ENCODE measurements at regions not wholly inside any gene's neighbourhood (a gene's known extent, or its start where the extent isn't known, plus 50 kb on each side); places are given as distances from the start of the nearest gene placed in this dataset.
"Not testable (repeated sequence)": the region's sequence is repeated elsewhere in the genome, so short reads cannot be mapped to it uniquely, and the experiment has no call there.

GRCh38 chr9:88884291-88884690, 107.0 kb upstream of the S1PR3 start:
- DNase-seq: not testable (repeated sequence)

GRCh38 chr9:88886762-88887161, 104.5 kb upstream of the S1PR3 start:
- not testable (repeated sequence) for DNase-seq

GRCh38 chr9:88889386-88889785, 101.9 kb upstream of the S1PR3 start:
- DNase-seq: no peak

- DNase-seq: no peak
Measured at GRCh38 chr9:88890546-88890945, 100.7 kb upstream of the S1PR3 start.

GRCh38 chr9:88891040-88891439, 100.2 kb upstream of the S1PR3 start:
- DNase-seq: no peak

- no peak for DNase-seq
Measured at GRCh38 chr9:88892724-88893123, 98.5 kb upstream of the S1PR3 start.

GRCh38 chr9:88897081-88897480, 94.2 kb upstream of the S1PR3 start:
- DNase-seq: no peak

- no peak for DNase-seq
Measured at GRCh38 chr9:88898039-88898720, 93.1 kb upstream of the S1PR3 start.

- no peak for DNase-seq
Measured at GRCh38 chr9:88905506-88905905, 85.8 kb upstream of the S1PR3 start.

- DNase-seq: no peak
Measured at GRCh38 chr9:88915916-88916315, 75.4 kb upstream of the S1PR3 start.

- DNase-seq: no peak
Measured at GRCh38 chr9:88916894-88917293, 74.4 kb upstream of the S1PR3 start.

GRCh38 chr9:88917375-88917774, 73.9 kb upstream of the S1PR3 start:
- no peak for DNase-seq

- not testable (repeated sequence) for DNase-seq
Measured at GRCh38 chr9:88918537-88918936, 72.7 kb upstream of the S1PR3 start.

- DNase-seq: no peak
Measured at GRCh38 chr9:88920645-88921044, 70.6 kb upstream of the S1PR3 start.

- peak; percentile 23 for DNase-seq
Measured at GRCh38 chr9:88922091-88922490, 69.2 kb upstream of the S1PR3 start.

- no peak for DNase-seq
Measured at GRCh38 chr9:88923092-88923491, 68.2 kb upstream of the S1PR3 start.

- DNase-seq: no peak
Measured at GRCh38 chr9:88923653-88924288, 67.5 kb upstream of the S1PR3 start.

- no peak for DNase-seq
Measured at GRCh38 chr9:88925481-88925880, 65.8 kb upstream of the S1PR3 start.

- no peak for DNase-seq
Measured at GRCh38 chr9:88926781-88927505, 64.3 kb upstream of the S1PR3 start.

- DNase-seq: no peak
Measured at GRCh38 chr9:88927510-88927909, 63.8 kb upstream of the S1PR3 start.

- no peak for DNase-seq
Measured at GRCh38 chr9:88930716-88931115, 60.6 kb upstream of the S1PR3 start.

GRCh38 chr9:88932766-88933165, 58.5 kb upstream of the S1PR3 start:
- no peak for DNase-seq

- no peak for DNase-seq
Measured at GRCh38 chr9:88933607-88934379, 57.5 kb upstream of the S1PR3 start.
